ENCODE measurements at regions not wholly inside any gene's neighbourhood (a gene's known extent, or its start where the extent isn't known, plus 50 kb on each side); places are given as distances from the start of the nearest gene placed in this dataset.

DNA sequence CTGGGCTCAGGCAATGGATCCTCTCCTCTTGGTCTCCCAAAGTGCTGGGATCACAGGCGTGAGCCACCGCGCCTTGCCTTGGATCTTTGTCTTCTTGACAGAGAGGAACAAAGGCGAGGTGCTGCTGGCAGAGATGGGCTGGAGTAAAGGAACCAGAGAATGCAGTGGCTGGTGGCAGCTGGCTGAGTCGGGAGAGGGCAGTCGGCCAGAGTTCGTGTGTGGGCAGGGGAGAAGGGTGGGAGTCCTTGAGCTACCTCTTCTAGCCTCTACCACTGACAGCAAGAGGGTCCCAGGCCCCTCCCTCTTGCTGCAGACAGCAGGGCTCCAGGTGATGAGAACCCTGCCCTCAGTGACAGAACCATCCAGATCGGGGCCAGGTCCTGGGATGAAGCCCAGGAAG, 86.2 kb upstream of the LINC01488 start:
- Mint-ChIP-seq H3K27me3 (ENCODE audit: low read depth) (peaks cover 7% of the 10 kb centered on the region), H3K9me3 (no peaks in the 10 kb centered on the region), H3K4me1 (ENCODE audit: low read depth) (no peaks in the 10 kb centered on the region), H3K4me3 (no peak overlapping the region), H3K36me3 (ENCODE audit: insufficient read depth in 2 of 2) (no peaks in the 10 kb centered on the region), H3K27ac (no peak overlapping the region)
- no peak for DNase-seq
- no peak for ATAC-seq (replicated peaks in 1 of 2)

GRCh38 chr11:69396051-69396947, 85.2 kb upstream of the LINC01488 start:
- Mint-ChIP-seq H3K9me3 (peaks cover under 1% of the 10 kb centered on the region in 2 donors), H3K27ac (no peak overlapping the region)

DNA sequence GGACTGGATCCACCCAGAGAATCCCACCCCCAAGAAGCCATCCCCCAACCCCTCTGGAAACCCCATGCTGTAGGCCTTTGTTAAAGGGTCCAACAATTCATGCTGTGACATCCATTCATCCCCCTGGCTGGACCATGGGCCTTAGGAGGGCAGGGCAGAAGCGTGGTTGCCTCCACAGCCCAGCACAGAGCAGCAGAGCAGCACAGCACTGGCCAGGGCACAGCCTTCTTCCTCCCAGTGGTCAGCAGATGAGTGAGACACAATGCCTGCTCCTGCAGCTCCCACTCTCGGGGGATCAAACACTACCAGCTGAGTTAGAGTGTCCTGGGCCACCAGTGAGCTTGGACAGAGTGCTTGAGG, 84.5 kb upstream of the LINC01488 start:
- Mint-ChIP-seq H3K9me3 (peaks cover 1 to 2% of the 10 kb centered on the region in 2 donors), H3K4me1 (ENCODE audit: low read depth) (peaks cover 7% of the 10 kb centered on the region), H3K4me3 (no peak overlapping the region), H3K36me3 (ENCODE audit: insufficient read depth in 2 of 2) (peaks cover 0 to 1% of the 10 kb centered on the region in 2 donors), H3K27me3 (ENCODE audit: low read depth) (peaks cover 11% of the 10 kb centered on the region), H3K27ac (no peak overlapping the region)
- ATAC-seq (replicated peaks in 1 of 2) (no peak), DNase-seq (no peak)

More at GRCh38 chr11:69396051-69396947, 85.2 kb upstream of the LINC01488 start:
- Mint-ChIP-seq H3K4me3 (no peak overlapping the region), H3K4me1 (ENCODE audit: low read depth) (peaks cover 3% of the 10 kb centered on the region), H3K27me3 (ENCODE audit: low read depth) (peaks cover 10% of the 10 kb centered on the region), H3K36me3 (ENCODE audit: insufficient read depth in 2 of 2) (peaks cover 0 to under 1% of the 10 kb centered on the region in 2 donors)
- DNase-seq, result no peak
- ATAC-seq (replicated peaks in 1 of 2), result no peak

GRCh38 chr11:69397732-69398131, 83.7 kb upstream of the LINC01488 start:
- H3K4me3 Mint-ChIP-seq, result no peak overlapping the region
- peaks cover 0 to 1% of the 10 kb centered on the region in 2 donors for H3K36me3 Mint-ChIP-seq (ENCODE audit: insufficient read depth in 2 of 2)
- H3K9me3 Mint-ChIP-seq, result peaks cover 1 to 2% of the 10 kb centered on the region in 2 donors
- H3K27me3 Mint-ChIP-seq (ENCODE audit: low read depth), result peaks cover 10% of the 10 kb centered on the region
- DNase-seq (no peak), ATAC-seq (replicated peaks in 1 of 2) (no peak)
- no peak overlapping the region for H3K27ac Mint-ChIP-seq
- peaks cover 7% of the 10 kb centered on the region for H3K4me1 Mint-ChIP-seq (ENCODE audit: low read depth)

- peaks cover 5% of the 10 kb centered on the region for H3K27me3 Mint-ChIP-seq (ENCODE audit: low read depth)
- DNase-seq (no peak), ATAC-seq (replicated peaks in 1 of 2) (no peak)
- H3K36me3 Mint-ChIP-seq (ENCODE audit: insufficient read depth in 2 of 2), result peaks cover 1 to 3% of the 10 kb centered on the region in 2 donors
- peaks cover 6 to 8% of the 10 kb centered on the region in 2 donors for H3K9me3 Mint-ChIP-seq
- no peak overlapping the region for H3K4me3 Mint-ChIP-seq
- no peak overlapping the region for H3K27ac Mint-ChIP-seq
- H3K4me1 Mint-ChIP-seq (ENCODE audit: low read depth), result peaks cover 7% of the 10 kb centered on the region
Measured at GRCh38 chr11:69398529-69399492, 82.7 kb upstream of the LINC01488 start.

DNA sequence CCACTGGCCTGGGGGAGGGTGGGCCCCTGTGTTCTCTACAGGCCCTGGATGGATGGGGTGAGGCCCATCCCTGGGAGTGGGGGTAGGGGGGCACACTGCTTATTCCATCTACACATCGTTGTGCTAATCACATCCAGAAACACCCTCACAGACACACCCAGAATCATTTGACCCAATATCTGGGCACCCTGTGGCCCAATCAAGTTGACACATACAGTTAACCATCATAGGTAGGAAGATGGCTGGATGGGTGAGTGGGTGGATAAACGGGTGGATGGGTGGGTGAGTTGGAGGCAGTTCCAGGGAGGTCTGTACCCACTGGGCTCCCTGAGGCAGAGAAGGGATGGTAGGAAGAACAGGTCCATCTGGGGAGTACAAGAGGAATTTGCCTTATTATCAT, 81.3 kb upstream of the LINC01488 start:
- H3K9me3 Mint-ChIP-seq, result peaks cover 6 to 8% of the 10 kb centered on the region in 2 donors
- no peak overlapping the region for H3K4me3 Mint-ChIP-seq
- peaks cover 5% of the 10 kb centered on the region for H3K27me3 Mint-ChIP-seq (ENCODE audit: low read depth)
- no peak for DNase-seq
- no peak overlapping the region for H3K27ac Mint-ChIP-seq
- peaks cover 1 to 3% of the 10 kb centered on the region in 2 donors for H3K36me3 Mint-ChIP-seq (ENCODE audit: insufficient read depth in 2 of 2)
- no peak for ATAC-seq (replicated peaks in 1 of 2)
- H3K4me1 Mint-ChIP-seq (ENCODE audit: low read depth), result peaks cover 7% of the 10 kb centered on the region

- Mint-ChIP-seq H3K4me1 (ENCODE audit: low read depth) (peaks cover 7% of the 10 kb centered on the region), H3K4me3 (no peak overlapping the region), H3K27ac (no peak overlapping the region), H3K27me3 (ENCODE audit: low read depth) (peaks cover 5% of the 10 kb centered on the region), H3K9me3 (peaks cover 6 to 8% of the 10 kb centered on the region in 2 donors), H3K36me3 (ENCODE audit: insufficient read depth in 2 of 2) (peaks cover 1 to 3% of the 10 kb centered on the region in 2 donors)
- DNase-seq, result no peak
- no peak for ATAC-seq (replicated peaks in 1 of 2)
Measured at GRCh38 chr11:69400771-69401590, 80.5 kb upstream of the LINC01488 start.

DNA sequence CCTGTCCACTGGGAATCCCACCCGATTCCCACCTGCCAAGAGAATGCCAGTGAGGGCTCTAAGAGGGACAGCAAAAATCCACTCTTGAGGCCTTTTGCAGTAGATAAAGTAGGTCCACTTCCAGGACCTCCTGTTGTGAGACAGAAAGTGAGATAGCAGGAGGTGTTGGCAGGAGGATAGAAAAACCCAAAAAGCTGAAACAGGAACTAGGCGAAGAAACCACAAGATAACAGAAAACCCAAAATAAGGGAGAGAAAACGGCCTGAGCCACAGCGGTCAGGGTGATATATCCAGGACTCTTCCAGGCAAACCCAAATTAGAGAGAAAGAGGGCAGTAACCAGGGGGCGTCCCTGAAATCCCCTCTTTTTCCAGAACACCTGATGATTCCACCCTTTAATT, 79.7 kb upstream of the LINC01488 start:
- H3K9me3 Mint-ChIP-seq, result peaks cover 6 to 8% of the 10 kb centered on the region in 2 donors
- H3K36me3 Mint-ChIP-seq (ENCODE audit: insufficient read depth in 2 of 2), result peaks cover 1 to 3% of the 10 kb centered on the region in 2 donors
- H3K27me3 Mint-ChIP-seq (ENCODE audit: low read depth), result peaks cover 5% of the 10 kb centered on the region
- no peak overlapping the region for H3K27ac Mint-ChIP-seq
- no peak overlapping the region for H3K4me3 Mint-ChIP-seq
- DNase-seq (no peak), ATAC-seq (replicated peaks in 1 of 2) (no peak)
- peaks cover 7% of the 10 kb centered on the region for H3K4me1 Mint-ChIP-seq (ENCODE audit: low read depth)

- ATAC-seq (replicated peaks in 1 of 2), result no peak
- H3K36me3 Mint-ChIP-seq (ENCODE audit: insufficient read depth in 2 of 2), result peaks cover 1 to 3% of the 10 kb centered on the region in 2 donors
- H3K27ac Mint-ChIP-seq, result no peak overlapping the region
- no peak overlapping the region for H3K4me3 Mint-ChIP-seq
- H3K9me3 Mint-ChIP-seq, result peaks cover 6 to 8% of the 10 kb centered on the region in 2 donors
- H3K4me1 Mint-ChIP-seq (ENCODE audit: low read depth), result peaks cover 7% of the 10 kb centered on the region
- DNase-seq, result no peak
- peaks cover 5% of the 10 kb centered on the region for H3K27me3 Mint-ChIP-seq (ENCODE audit: low read depth)
Measured at GRCh38 chr11:69402251-69402887, 79.1 kb upstream of the LINC01488 start.

DNA sequence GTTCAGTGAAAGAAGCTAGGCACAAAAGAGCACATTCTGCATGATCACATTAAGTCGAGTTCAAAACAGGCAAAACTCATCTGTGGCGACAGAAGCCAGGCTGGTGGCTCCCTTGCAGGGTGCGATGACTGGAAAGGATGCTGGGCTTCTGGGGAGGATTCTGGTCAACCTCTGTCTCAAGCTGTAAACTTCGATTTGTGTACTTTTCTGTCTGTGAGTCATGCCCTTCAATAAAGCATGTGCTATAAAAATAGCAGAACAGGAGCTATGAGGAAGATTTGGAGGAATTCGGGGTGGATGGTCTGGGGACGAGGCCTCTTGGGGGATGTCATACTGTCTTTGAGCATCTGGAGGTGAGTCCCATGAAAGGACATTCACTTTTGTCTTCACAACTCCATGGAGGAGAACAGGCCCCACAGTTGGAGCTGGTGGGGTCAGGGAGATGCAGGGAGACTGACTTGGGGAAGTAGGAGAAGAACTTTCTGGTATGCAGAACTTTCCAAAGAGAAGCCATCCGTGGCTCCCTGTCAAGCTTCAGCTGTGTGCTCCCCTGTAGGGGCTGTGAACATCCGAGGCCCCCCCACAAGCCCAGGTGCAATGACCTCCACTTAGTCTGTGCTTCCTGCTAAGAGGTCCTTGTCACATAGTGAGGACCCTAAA, 77.8 kb upstream of the LINC01488 start:
- Mint-ChIP-seq H3K36me3 (ENCODE audit: insufficient read depth in 2 of 2) (peaks cover 1 to 3% of the 10 kb centered on the region in 2 donors), H3K4me1 (ENCODE audit: low read depth) (peaks cover 7% of the 10 kb centered on the region), H3K4me3 (no peak overlapping the region), H3K9me3 (peaks cover 6 to 8% of the 10 kb centered on the region in 2 donors), H3K27ac (no peak overlapping the region), H3K27me3 (ENCODE audit: low read depth) (peaks cover 14% of the 10 kb centered on the region)
- ATAC-seq (replicated peaks in 1 of 2) (no peak), DNase-seq (no peak)

GRCh38 chr11:69406060-69406459, 75.4 kb upstream of the LINC01488 start:
- no peak overlapping the region for H3K4me3 Mint-ChIP-seq
- peaks cover 6 to 8% of the 10 kb centered on the region in 2 donors for H3K9me3 Mint-ChIP-seq
- no peak overlapping the region for H3K27ac Mint-ChIP-seq
- H3K27me3 Mint-ChIP-seq (ENCODE audit: low read depth), result peaks cover 21% of the 10 kb centered on the region
- H3K36me3 Mint-ChIP-seq (ENCODE audit: insufficient read depth in 2 of 2), result peaks cover 1 to 3% of the 10 kb centered on the region in 2 donors
- ATAC-seq (replicated peaks in 1 of 2) (no peak), DNase-seq (no peak)
- H3K4me1 Mint-ChIP-seq (ENCODE audit: low read depth), result peaks cover 11% of the 10 kb centered on the region

Data from activated T-cell treated with anti-CD3 and anti-CD28 coated beads, Interleukin-2, amount 50 U/mL, for 72 hours (primary cell).